Renal pelvis (tissue), 1 donor: ENCODE measurements at regions not wholly inside any gene's neighbourhood (a gene's known extent, or its start where the extent isn't known, plus 50 kb on each side); places are given as distances from the start of the nearest gene placed in this dataset.

Experiments used
- DNase-seq: peaks from one replicate; pipeline ENCODE4 v3.0.0-alpha.2; 2013

GRCh38 chr16:5903153-5903552 is 805.6 kb upstream of the EEF2KMT start:
- peak; percentile 51 for DNase-seq

DNA sequence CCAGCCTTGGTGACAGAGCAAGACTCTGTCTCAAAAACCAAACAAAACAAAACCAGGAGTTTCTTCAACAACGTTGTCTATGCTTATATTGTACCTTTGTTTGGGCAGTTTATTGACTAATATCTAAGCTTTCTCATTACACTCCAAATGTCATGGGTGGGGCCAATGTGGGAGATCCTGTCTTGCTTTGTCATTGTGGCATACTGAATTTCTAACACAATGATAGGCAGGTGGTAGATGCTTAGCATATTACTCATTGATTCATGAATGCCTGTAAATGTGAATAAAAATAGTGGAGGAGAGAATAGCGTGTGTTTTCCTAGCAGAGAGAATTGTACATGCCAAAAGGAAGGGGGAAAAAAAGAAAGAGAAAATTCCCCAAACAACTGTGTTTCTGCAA is 802.5 kb upstream of the EEF2KMT start:
- no peak for DNase-seq

DNA sequence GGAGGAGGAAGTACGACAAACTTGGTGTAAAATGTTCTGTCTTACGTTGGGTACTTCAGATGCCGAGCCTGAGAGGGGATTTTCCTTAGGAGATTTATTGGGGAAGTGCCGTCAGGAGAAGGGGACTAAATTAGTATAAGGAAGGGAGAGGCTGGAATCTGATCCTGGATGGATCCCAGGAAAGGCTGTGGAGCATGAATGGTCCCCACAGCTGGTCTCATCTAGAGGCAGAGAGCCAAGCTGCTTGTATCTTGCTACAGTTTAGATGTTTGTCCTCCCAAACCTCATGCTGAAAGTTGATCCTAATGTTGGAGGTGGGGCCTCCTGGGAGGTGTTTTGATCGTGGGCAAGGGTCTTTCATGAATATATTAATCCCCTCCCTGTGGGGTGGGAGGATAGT is 798.4 kb upstream of the EEF2KMT start:
- DNase-seq = peak; percentile 35

DNA sequence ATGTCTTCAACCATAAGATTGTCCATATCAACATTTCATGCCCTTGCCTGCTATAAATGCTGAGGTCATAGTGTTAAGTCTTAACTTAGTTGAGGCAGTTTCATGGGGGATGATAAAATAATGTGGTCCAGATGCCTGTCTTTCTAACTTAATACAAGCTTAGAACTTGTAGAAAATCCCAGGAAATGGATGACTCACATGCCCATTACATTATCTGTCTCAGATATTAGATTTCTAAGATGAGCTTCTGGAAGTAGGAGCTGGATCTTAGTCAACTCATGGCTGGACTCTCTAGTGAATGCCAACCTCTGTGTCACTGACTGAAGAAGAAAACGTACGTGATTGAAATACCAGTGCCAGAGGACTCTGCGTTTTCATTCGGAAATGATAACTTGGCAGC is 797.5 kb upstream of the EEF2KMT start:
- no peak for DNase-seq

GRCh38 chr16:5891296-5891695 is 793.7 kb upstream of the EEF2KMT start:
- DNase-seq = no peak

DNA sequence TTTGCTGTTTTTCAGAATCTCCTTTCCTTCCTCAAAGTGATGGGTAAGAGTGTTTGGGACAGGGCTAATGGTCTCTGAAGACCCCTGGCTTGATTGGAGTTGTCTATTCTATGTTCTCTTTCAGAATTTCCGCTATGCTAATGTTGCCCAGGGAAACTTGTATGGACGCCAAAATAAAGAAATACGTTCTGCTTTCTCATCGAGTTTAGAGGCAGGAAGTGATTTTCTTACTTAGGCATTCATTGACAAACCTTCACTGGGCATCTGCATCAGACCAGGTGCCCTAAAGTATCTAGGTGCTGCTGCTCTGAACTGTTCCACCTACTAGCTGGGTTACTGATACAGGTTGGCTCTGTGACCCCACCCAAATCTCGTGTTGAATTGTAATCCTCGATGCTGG is 787.9 kb upstream of the EEF2KMT start:
- DNase-seq = no peak

- no peak for DNase-seq
These were observed 787.4 kb upstream of the EEF2KMT start for GRCh38 chr16:5884996-5885395.

- no peak for DNase-seq
These were observed 786.7 kb upstream of the EEF2KMT start for GRCh38 chr16:5884339-5884738.

- DNase-seq = no peak
These were observed 784.6 kb upstream of the EEF2KMT start for GRCh38 chr16:5882087-5882640.

DNA sequence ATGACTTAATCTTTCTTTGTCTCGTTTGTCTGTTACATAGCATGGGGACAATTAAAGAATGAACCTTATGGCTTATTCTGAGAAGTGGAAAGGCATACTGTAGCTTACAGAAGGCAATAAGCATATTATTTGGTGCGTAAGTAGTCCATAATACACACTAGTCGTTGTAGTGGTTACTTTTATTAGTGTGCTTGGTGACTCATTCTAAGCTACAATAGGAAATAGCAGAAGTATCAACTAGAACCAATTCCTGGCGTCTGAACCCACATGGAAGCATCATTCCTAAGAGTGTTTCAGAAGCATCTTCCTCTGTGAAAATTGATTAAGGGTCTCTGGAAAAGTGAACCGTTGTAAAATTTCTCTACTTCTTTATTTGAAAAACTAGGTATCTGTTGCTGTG is 777.8 kb upstream of the EEF2KMT start:
- DNase-seq = no peak

- no peak for DNase-seq
These were observed 777.3 kb upstream of the EEF2KMT start for GRCh38 chr16:5874899-5875298.

- DNase-seq = no peak
These were observed 775.6 kb upstream of the EEF2KMT start for GRCh38 chr16:5873221-5873620.

DNA sequence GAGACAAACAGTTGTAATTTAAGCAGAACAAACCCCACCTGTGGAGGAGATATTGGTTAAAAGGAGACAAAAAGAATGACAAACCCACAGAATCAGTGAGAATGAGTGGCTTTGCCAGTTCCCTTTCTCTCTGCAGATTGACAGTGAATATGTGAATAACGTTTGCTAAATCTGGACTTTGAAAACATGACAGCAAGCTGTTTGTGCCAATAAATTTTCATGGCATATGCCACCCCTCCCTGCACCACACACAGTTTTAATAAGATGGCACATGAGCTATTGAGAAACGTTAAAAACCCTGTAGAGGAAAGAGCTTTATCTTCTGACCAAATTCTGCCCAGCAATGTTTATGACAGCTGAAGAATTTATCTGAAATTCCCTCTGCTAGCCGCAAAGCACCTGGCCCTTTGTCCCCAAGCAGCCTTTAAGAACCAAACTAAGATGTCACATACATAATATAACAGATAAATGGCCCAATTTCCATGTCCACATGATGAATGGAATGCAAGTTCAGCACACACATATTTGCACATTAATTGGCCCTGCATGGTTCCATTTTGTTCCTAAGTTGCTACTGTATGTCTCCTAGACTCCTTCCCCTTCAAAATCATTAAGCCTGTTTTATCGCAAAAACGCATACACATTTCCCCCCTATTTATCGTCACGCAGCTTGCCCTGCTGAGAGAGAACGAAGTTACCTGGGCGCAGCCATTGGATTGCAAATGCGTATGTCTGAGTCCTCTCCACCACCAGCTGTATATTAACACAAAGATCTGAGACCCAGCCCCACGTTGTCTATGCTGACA is 773.5 kb upstream of the EEF2KMT start:
- DNase-seq = no peak

GRCh38 chr16:5867250-5867649 is 769.7 kb upstream of the EEF2KMT start:
- DNase-seq = no peak

GRCh38 chr16:5865236-5865635 is 767.6 kb upstream of the EEF2KMT start:
- DNase-seq = peak; percentile 67

GRCh38 chr16:5863071-5863606 is 765.5 kb upstream of the EEF2KMT start:
- DNase-seq = no peak

GRCh38 chr16:5862103-5862840 is 764.7 kb upstream of the EEF2KMT start:
- DNase-seq = no peak

- no peak for DNase-seq
These were observed 763.6 kb upstream of the EEF2KMT start for GRCh38 chr16:5861241-5861640.

DNA sequence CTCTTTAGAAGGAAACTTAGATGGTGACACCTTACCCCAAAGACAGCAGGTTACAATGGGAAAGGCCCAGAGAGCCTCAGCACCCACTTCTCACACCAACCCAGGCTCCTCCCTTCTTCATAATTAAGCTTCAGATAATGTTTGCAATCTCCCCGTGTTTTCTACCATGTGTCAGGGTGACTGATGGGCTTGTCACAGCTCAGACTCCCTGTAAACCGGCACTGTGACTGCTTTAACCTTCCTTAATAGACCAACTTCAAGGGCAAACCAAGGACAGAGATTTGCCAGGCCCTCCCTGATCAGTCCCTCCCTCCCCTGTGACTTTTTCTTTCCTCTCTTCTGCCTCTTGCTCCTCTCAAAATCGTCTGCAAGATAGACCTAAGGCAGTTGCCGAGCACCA is 760.6 kb upstream of the EEF2KMT start:
- DNase-seq = no peak

- DNase-seq = no peak
These were observed 756.4 kb upstream of the EEF2KMT start for GRCh38 chr16:5854027-5854426.

GRCh38 chr16:5852151-5852550 is 754.6 kb upstream of the EEF2KMT start:
- DNase-seq = no peak

DNA sequence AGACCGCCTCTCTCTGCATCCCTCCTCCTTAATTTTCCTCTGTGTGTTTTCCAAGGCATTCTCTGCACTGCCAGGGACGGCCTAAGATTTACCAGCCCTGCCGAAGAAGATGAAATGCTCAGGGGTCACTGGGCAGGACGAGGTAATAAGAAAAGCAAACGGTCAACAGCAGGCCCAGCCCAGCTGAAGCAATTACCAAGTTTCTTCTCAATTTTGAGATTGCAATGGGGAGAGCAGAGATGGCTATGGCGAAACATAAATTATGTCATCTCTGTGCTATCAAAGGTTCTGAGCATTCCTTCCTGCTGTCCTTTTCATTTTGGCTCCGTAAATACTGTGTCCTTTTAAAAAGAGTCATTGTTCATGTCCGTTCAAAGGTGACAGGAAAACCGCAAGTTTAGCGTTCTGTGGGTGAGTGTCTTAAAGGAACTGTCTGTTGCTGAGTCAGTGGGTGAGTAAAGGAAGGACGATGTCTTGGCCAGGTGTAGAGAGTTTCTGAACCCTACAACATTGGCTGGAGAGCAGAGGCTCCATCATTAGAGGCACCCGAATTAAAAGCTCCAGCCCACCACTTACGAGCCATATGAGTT is 753.9 kb upstream of the EEF2KMT start:
- no peak for DNase-seq
